DND-41 (cell line): ENCODE measurements at regions not wholly inside any gene's neighbourhood (a gene's known extent, or its start where the extent isn't known, plus 50 kb on each side); places are given as distances from the start of the nearest gene placed in this dataset.

Experiments used
- EZH2 ChIP-seq: IDR thresholded peaks from 3 replicates; pipeline ENCODE4 v1.6.1; 2012; ENCODE audit warnings: borderline replicate concordance, low read depth, mild to moderate bottlenecking, moderate library complexity, low read length, inconsistent platforms; ENCODE audit not compliant: severe bottlenecking
- TF ChIP-seq, protein P1 (sequence below): IDR thresholded peaks from 2 replicates; pipeline ENCODE4 v1.5.1; 2012; ENCODE audit warnings: borderline replicate concordance, low read length, moderate library complexity, mild to moderate bottlenecking; ENCODE audit not compliant: poor library complexity, severe bottlenecking; ENCODE audit errors: extremely low read depth

DNA sequence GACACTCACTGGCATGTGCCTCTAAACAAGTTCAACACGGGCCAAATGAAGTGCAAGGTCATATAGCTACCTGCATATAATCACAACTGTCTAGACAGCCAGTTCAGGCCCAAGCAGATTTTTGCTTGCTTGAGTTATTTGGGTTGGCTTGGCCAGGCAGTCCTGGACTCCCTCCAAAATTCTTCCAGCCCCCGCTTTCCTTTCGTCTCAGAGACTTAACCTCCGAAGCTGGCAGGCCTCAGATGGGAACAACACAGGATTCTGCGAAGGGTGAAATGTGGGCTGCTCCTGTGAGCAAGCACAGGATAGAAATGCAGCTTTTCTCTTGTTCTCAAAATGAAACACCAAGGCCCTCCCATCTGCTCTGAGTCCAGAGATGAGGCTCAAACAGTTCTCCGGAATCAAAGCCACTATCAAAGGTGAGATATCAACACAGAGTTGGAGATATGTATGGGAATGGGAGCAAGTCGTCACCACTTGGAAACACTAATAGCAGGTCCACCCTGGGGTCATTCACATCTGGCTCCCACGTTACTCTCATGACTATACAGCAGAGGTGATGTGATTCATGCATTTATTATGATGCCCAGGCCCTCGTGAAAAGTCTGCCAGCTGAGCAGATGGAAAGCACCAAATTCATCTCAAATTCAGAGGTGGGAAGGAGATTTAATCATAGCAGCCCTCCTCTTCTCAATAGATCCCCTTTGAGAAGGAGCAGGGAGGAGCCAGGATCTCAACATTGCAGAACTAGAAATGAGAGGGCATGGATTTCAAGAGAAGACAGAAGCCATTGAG, 389.8 kb downstream of the NUAK1 start:
- TF ChIP-seq, protein P1, sequence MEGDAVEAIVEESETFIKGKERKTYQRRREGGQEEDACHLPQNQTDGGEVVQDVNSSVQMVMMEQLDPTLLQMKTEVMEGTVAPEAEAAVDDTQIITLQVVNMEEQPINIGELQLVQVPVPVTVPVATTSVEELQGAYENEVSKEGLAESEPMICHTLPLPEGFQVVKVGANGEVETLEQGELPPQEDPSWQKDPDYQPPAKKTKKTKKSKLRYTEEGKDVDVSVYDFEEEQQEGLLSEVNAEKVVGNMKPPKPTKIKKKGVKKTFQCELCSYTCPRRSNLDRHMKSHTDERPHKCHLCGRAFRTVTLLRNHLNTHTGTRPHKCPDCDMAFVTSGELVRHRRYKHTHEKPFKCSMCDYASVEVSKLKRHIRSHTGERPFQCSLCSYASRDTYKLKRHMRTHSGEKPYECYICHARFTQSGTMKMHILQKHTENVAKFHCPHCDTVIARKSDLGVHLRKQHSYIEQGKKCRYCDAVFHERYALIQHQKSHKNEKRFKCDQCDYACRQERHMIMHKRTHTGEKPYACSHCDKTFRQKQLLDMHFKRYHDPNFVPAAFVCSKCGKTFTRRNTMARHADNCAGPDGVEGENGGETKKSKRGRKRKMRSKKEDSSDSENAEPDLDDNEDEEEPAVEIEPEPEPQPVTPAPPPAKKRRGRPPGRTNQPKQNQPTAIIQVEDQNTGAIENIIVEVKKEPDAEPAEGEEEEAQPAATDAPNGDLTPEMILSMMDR: no peak
- TF ChIP-seq EZH2: no peak
